PC-9 (cell line): ENCODE measurements at regions not wholly inside any gene's neighbourhood (a gene's known extent, or its start where the extent isn't known, plus 50 kb on each side); places are given as distances from the start of the nearest gene placed in this dataset.
"Not testable (repeated sequence)": the region's sequence is repeated elsewhere in the genome, so short reads cannot be mapped to it uniquely, and the experiment has no call there.

Experiments used
- BruUV-seq: library from RNA; stranded (reverse); fragments of 400-500 nt; replicated peaks from 2 replicates; lab custom pipeline; 2021; lab: Mats Ljungman, UMichigan
- CTCF ChIA-PET: fragments of 300-600 bp; sonication (Branson Sonifier 250); formaldehyde crosslinking; loops from one replicate; lab custom pipeline; 2022; ENCODE audit warnings: antibody characterized with exemption; lab: Charles Lee
- POLR2A ChIA-PET: fragments of 300-600 bp; sonication (Branson Sonifier 250); formaldehyde crosslinking; loops from one replicate; lab custom pipeline; 2022; ENCODE audit warnings: antibody characterized with exemption; ENCODE audit not compliant: unreplicated experiment; lab: Charles Lee
- DNase-seq, 2 experiments: peaks; one replicate each; pipeline versions ENCODE4 v3.0.0 to v3.0.0-alpha.2; 2015 to 2022; ENCODE audit warnings: mixed read lengths in 1 of 2
- H2AFZ ChIP-seq: fragments of 200-600 bp; sonication (generic); 2 replicates; pipeline ENCODE4 v1.8.1; 2017; ENCODE audit warnings: antibody characterized with exemption
- H3F3A ChIP-seq: fragments of 200-600 bp; sonication (generic); 2 replicates; pipeline ENCODE4 v1.8.1; 2017; ENCODE audit warnings: antibody characterized with exemption, mild to moderate bottlenecking, low read depth; ENCODE audit not compliant: insufficient read depth
- H3K27ac ChIP-seq: fragments of 200-600 bp; sonication (generic); 2 replicates; pipeline ENCODE4 v1.6.1; 2016; ENCODE audit warnings: mixed run types
- H3K27me3 ChIP-seq: fragments of 200-600 bp; sonication (generic); 2 replicates; pipeline ENCODE4 v1.6.1; 2016; ENCODE audit warnings: low read depth, mixed run types; ENCODE audit not compliant: insufficient read depth
- H3K36me3 ChIP-seq: fragments of 200-600 bp; sonication (generic); 2 replicates; pipeline ENCODE4 v1.6.1; 2016; ENCODE audit warnings: low read depth, mixed run types
- H3K4me1 ChIP-seq: fragments of 200-600 bp; sonication (generic); replicated peaks from 2 replicates; pipeline ENCODE4 v1.6.1; 2016; ENCODE audit warnings: mixed run types; ENCODE audit not compliant: insufficient read depth
- H3K4me2 ChIP-seq: fragments of 200-600 bp; sonication (generic); 2 replicates; pipeline ENCODE4 v1.6.1; 2017; ENCODE audit warnings: mixed run types
- H3K4me3 ChIP-seq: fragments of 200-600 bp; sonication (generic); 2 replicates; pipeline ENCODE4 v1.6.1; 2016; ENCODE audit warnings: mixed run types
- H3K79me2 ChIP-seq: fragments of 200-600 bp; sonication (generic); 2 replicates; pipeline ENCODE4 v1.6.1; 2017; ENCODE audit warnings: low read depth, mixed run types
- H3K9me2 ChIP-seq: fragments of 200-600 bp; sonication (generic); 2 replicates; pipeline ENCODE4 v1.8.1; 2017; ENCODE audit warnings: mild to moderate bottlenecking; ENCODE audit not compliant: insufficient read depth
- H3K9me3 ChIP-seq: fragments of 200-600 bp; sonication (generic); 2 replicates; pipeline ENCODE4 v1.8.1; 2016; ENCODE audit warnings: low read depth; ENCODE audit not compliant: insufficient read depth
- H4K20me1 ChIP-seq: fragments of 200-600 bp; sonication (generic); 2 replicates; pipeline ENCODE4 v1.8.1; 2017; ENCODE audit not compliant: insufficient read depth
- CTCF ChIP-seq: fragments of 200-600 bp; sonication (generic); conservative IDR thresholded peaks from 2 replicates; pipeline ENCODE4 v1.6.1; 2017; ENCODE audit warnings: mixed run types, antibody characterized with exemption, mild to moderate bottlenecking, moderate library complexity
- EZH2 ChIP-seq: fragments of 200-600 bp; sonication (generic); IDR thresholded peaks from 2 replicates; pipeline ENCODE4 v1.8.0; 2017; ENCODE audit warnings: antibody characterized with exemption, low read depth
- intact Hi-C: fragments of 100-400 bp; cut with micrococcal nuclease; formaldehyde crosslinking; loops from one replicate; pipeline ENCODE4 v1.10.0; 2022; ENCODE audit not compliant: unreplicated experiment

DNA sequence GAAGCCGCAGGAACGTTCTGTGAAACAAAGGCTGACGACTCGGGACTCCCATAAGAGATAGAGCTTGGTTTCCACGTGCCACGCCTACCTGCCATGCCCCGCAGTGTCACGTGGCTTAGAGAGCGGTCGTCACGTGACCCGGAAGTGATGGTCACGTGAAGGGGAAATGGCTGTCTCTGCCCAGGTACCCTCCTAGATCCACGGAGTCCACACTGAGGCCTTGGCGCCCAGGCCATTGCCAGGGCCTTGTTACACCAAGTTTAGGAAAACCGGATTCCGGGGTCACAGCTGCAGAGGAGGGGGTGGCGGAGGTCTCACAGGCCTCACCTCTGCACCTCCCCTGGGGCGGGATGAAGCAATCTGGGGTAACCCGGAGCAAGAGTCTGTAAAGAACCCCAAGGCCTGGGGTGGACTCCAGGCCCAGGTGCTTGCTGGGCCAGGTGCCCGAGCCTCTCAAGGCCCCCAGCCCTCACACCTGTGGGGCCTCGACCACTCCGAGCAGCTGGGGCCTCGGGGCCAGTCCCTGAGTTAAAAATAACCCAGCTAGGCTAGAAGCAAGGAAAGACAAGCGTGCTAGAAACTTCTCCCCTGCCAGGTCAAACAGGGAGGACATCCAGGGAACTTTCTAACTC lies 113.5 kb upstream of the ZNF236 start:
- CTCF ChIA-PET = interaction anchor here (1.2 kb wide), 1 partner anchor 310 kb away, joined by 9 read pairs; no protein-coding TSS in a partner anchor

GRCh38 chr18:76708071-76708721 lies 114.2 kb upstream of the ZNF236 start:
- POLR2A ChIA-PET = no interaction called here
- CTCF ChIA-PET = no interaction called here
- no TSS peak for BruUV-seq

More for the DNA sequence above, 113.5 kb upstream of the ZNF236 start:
- Histone ChIP-seq H3K4me3 (no peak overlapping the region), H3K9me2 (no peaks in the 10 kb centered on the region), H3K4me2 (no peak overlapping the region), H3K79me2 (no peaks in the 10 kb centered on the region), H3K4me1 (no peaks in the 10 kb centered on the region), H2AFZ (no peak overlapping the region), H3K9me3 (no peaks in the 10 kb centered on the region), H3K36me3 (no peaks in the 10 kb centered on the region), H4K20me1 (no peaks in the 10 kb centered on the region), H3K27me3 (peaks cover 16% of the 10 kb centered on the region; the same call in 1 of the 2 replicates), H3F3A (no peaks in the 10 kb centered on the region), H3K27ac (no peak overlapping the region)
- no peak for DNase-seq
- no TSS peak for BruUV-seq
- POLR2A ChIA-PET = no interaction called here
- intact Hi-C loops = loop anchor here (1.0 kb wide), 1 partner anchor 310 kb away; no protein-coding TSS in a partner anchor
- TF ChIP-seq CTCF = no peak

GRCh38 chr18:76707534-76707933 lies 114.8 kb upstream of the ZNF236 start:
- Histone ChIP-seq H4K20me1 (no peaks in the 10 kb centered on the region), H3K9me2 (no peaks in the 10 kb centered on the region), H3F3A (no peaks in the 10 kb centered on the region), H3K79me2 (no peaks in the 10 kb centered on the region), H3K36me3 (no peaks in the 10 kb centered on the region), H3K27ac (no peak overlapping the region), H3K9me3 (no peaks in the 10 kb centered on the region), H3K4me1 (no peaks in the 10 kb centered on the region), H3K27me3 (peaks cover 20% of the 10 kb centered on the region; the same call in 1 of the 2 replicates), H2AFZ (no peak overlapping the region), H3K4me2 (no peak overlapping the region), H3K4me3 (no peak overlapping the region)
- BruUV-seq = no TSS peak
- no peak for DNase-seq
- CTCF ChIA-PET = no interaction called here
- intact Hi-C loops = no loop called here
- POLR2A ChIA-PET = no interaction called here
- TF ChIP-seq CTCF = no peak
- TF ChIP-seq EZH2 = no peak

More at GRCh38 chr18:76708071-76708721, 114.2 kb upstream of the ZNF236 start:
- no peak for DNase-seq
- Histone ChIP-seq H3K36me3 (no peaks in the 10 kb centered on the region), H3K27ac (no peak overlapping the region), H3K4me1 (no peaks in the 10 kb centered on the region), H3F3A (no peaks in the 10 kb centered on the region), H3K27me3 (peaks cover 17% of the 10 kb centered on the region; the same call in 1 of the 2 replicates), H3K4me3 (no peak overlapping the region), H3K4me2 (no peak overlapping the region), H4K20me1 (no peaks in the 10 kb centered on the region), H3K79me2 (no peaks in the 10 kb centered on the region), H3K9me3 (no peaks in the 10 kb centered on the region), H2AFZ (no peak overlapping the region), H3K9me2 (no peaks in the 10 kb centered on the region)
- intact Hi-C loops = no loop called here
- no peak for TF ChIP-seq EZH2
- TF ChIP-seq CTCF = no peak

GRCh38 chr18:76704589-76704988 lies 117.8 kb upstream of the ZNF236 start:
- H3K27ac ChIP-seq, intact Hi-C loops, H2AFZ ChIP-seq, H4K20me1 ChIP-seq, POLR2A ChIA-PET, H3K4me3 ChIP-seq, H3K9me2 ChIP-seq, CTCF ChIA-PET, H3K4me2 ChIP-seq, H3K36me3 ChIP-seq, DNase-seq, BruUV-seq, H3K9me3 ChIP-seq, H3K79me2 ChIP-seq, H3F3A ChIP-seq, H3K4me1 ChIP-seq: not testable (repeated sequence)
- H3K27me3 ChIP-seq = peaks cover 31% of the 10 kb centered on the region; the same call in 1 of the 2 replicates
